Activated B cell treated with CpG ODN at 0.5 μM for 24 hours (primary cell): ENCODE measurements at regions not wholly inside any gene's neighbourhood (a gene's known extent, or its start where the extent isn't known, plus 50 kb on each side); places are given as distances from the start of the nearest gene placed in this dataset.

Source experiments
- ATAC-seq: fragments of 200-7000 bp; cut with Tn5 transposase; one replicate; pipeline ENCODE4 v1.10.0; 2021; ENCODE audit warnings: low read depth, mild to moderate bottlenecking, moderate library complexity
- CTCF ChIA-PET: fragments of 350-600 bp; sonication (Branson Sonifier 250); formaldehyde crosslinking; loops from one replicate; lab custom pipeline; 2021; ENCODE audit warnings: antibody characterized with exemption; lab: Charles Lee
- POLR2A ChIA-PET: fragments of 350-600 bp; sonication (Branson Sonifier 250); formaldehyde crosslinking; loops from one replicate; lab custom pipeline; 2021; ENCODE audit warnings: antibody characterized with exemption; lab: Charles Lee
- DNase-seq: peaks from one replicate; pipeline ENCODE4 v3.0.0; 2022
- H3K27ac Mint-ChIP-seq: one replicate; pipeline ENCODE4 v1.8.0; 2020; ENCODE audit warnings: mixed read lengths
- H3K27me3 Mint-ChIP-seq: one replicate; pipeline ENCODE4 v1.8.0; 2021; ENCODE audit warnings: mixed read lengths
- H3K36me3 Mint-ChIP-seq: one replicate; pipeline ENCODE4 v1.8.0; 2021; ENCODE audit warnings: low read depth, mixed read lengths
- H3K4me1 Mint-ChIP-seq: one replicate; pipeline ENCODE4 v1.8.0; 2021; ENCODE audit warnings: mixed read lengths
- H3K4me3 Mint-ChIP-seq: one replicate; pipeline ENCODE4 v1.8.0; 2020; ENCODE audit warnings: mild to moderate bottlenecking, mixed read lengths
- H3K9me3 Mint-ChIP-seq: one replicate; pipeline ENCODE4 v1.8.0; 2020; ENCODE audit warnings: mixed read lengths
- CTCF ChIP-seq: fragments of 200-600 bp; IDR thresholded peaks from one replicate; pipeline ENCODE4 v1.8.0; 2022; ENCODE audit warnings: antibody characterized with exemption, mild to moderate bottlenecking
- intact Hi-C: fragments of 100-400 bp; cut with micrococcal nuclease; formaldehyde crosslinking; loops from one replicate; pipeline ENCODE4 v1.15.1; 2024

GRCh38 chr22:47419239-47419638, 656.8 kb downstream of the TBC1D22A start:
- peaks cover 5% of the 10 kb centered on the region for H3K27me3 Mint-ChIP-seq
- ChIA-PET CTCF (no interaction called here), POLR2A (no interaction called here)
- TF ChIP-seq CTCF = no peak
- intact Hi-C loops = no loop called here
- H3K4me1 Mint-ChIP-seq = no peaks in the 10 kb centered on the region
- DNase-seq = no peak
- no peaks in the 10 kb centered on the region for H3K36me3 Mint-ChIP-seq
- no peak overlapping the region for H3K4me3 Mint-ChIP-seq
- peaks cover 2% of the 10 kb centered on the region for H3K9me3 Mint-ChIP-seq
- H3K27ac Mint-ChIP-seq = no peak overlapping the region
- ATAC-seq = no peak

GRCh38 chr22:47417699-47418098, 655.2 kb downstream of the TBC1D22A start:
- H3K36me3 Mint-ChIP-seq = no peaks in the 10 kb centered on the region
- H3K27me3 Mint-ChIP-seq = peaks cover 5% of the 10 kb centered on the region
- CTCF ChIA-PET = no interaction called here
- TF ChIP-seq CTCF = no peak
- no peak overlapping the region for H3K27ac Mint-ChIP-seq
- H3K9me3 Mint-ChIP-seq = peaks cover 2% of the 10 kb centered on the region
- H3K4me1 Mint-ChIP-seq = no peaks in the 10 kb centered on the region
- intact Hi-C loops = no loop called here
- DNase-seq (no peak), ATAC-seq (no peak)
- no peak overlapping the region for H3K4me3 Mint-ChIP-seq
- POLR2A ChIA-PET = no interaction called here

- CTCF ChIA-PET = no interaction called here
- POLR2A ChIA-PET = interaction anchor here (0.7 kb wide), 1 partner anchor 433 kb away, joined by 3 read pairs; no protein-coding TSS in a partner anchor
- Mint-ChIP-seq H3K9me3 (peaks cover 1% of the 10 kb centered on the region), H3K27me3 (peaks cover 14% of the 10 kb centered on the region), H3K4me3 (no peak overlapping the region), H3K36me3 (no peaks in the 10 kb centered on the region), H3K4me1 (no peaks in the 10 kb centered on the region), H3K27ac (no peak overlapping the region)
- DNase-seq (no peak), ATAC-seq (no peak)
- TF ChIP-seq CTCF = no peak
- intact Hi-C loops = no loop called here
These were observed 648.6 kb downstream of the TBC1D22A start for GRCh38 chr22:47411006-47411405.

- Mint-ChIP-seq H3K36me3 (no peaks in the 10 kb centered on the region), H3K4me1 (no peaks in the 10 kb centered on the region)
These were observed 647.3 kb downstream of the TBC1D22A start for GRCh38 chr22:47409539-47410275.

GRCh38 chr22:47408409-47408808, 646.0 kb downstream of the TBC1D22A start:
- H3K27me3 Mint-ChIP-seq = peaks cover 14% of the 10 kb centered on the region
- ChIA-PET CTCF (no interaction called here), POLR2A (no interaction called here)
- intact Hi-C loops = no loop called here
- H3K9me3 Mint-ChIP-seq = no peaks in the 10 kb centered on the region
- H3K27ac Mint-ChIP-seq = no peak overlapping the region
- no peak overlapping the region for H3K4me3 Mint-ChIP-seq
- H3K4me1 Mint-ChIP-seq = no peaks in the 10 kb centered on the region
- no peaks in the 10 kb centered on the region for H3K36me3 Mint-ChIP-seq
- ATAC-seq (no peak), DNase-seq (no peak)
- TF ChIP-seq CTCF = no peak

More at GRCh38 chr22:47409539-47410275, 647.3 kb downstream of the TBC1D22A start:
- Mint-ChIP-seq H3K4me3 (no peak overlapping the region), H3K27ac (no peak overlapping the region), H3K9me3 (no peaks in the 10 kb centered on the region), H3K27me3 (peaks cover 14% of the 10 kb centered on the region)
- intact Hi-C loops = no loop called here
- DNase-seq (no peak), ATAC-seq (no peak)
- no peak for TF ChIP-seq CTCF
- CTCF ChIA-PET = no interaction called here
- POLR2A ChIA-PET = no interaction called here
